MCF 10A (cell line): ENCODE measurements at regions not wholly inside any gene's neighbourhood (a gene's known extent, or its start where the extent isn't known, plus 50 kb on each side); places are given as distances from the start of the nearest gene placed in this dataset.

Source experiments
- BruUV-seq: library from RNA; stranded (reverse); fragments of 400-500 nt; replicated peaks from 2 replicates; lab custom pipeline; 2021; lab: Mats Ljungman, UMichigan
- CTCF ChIA-PET: fragments of 300-600 bp; sonication (Branson Sonifier 250); formaldehyde crosslinking; extraction: SDS; loops from one replicate; lab custom pipeline; 2021; ENCODE audit warnings: antibody characterized with exemption, inconsistent platforms; lab: Yijun Ruan, JAX
- POLR2A ChIA-PET: fragments of 300-600, 350-650 bp; sonication (Branson Sonifier 250); formaldehyde crosslinking; extraction: SDS; loops from one replicate; lab custom pipeline; 2020; ENCODE audit warnings: antibody characterized with exemption, inconsistent platforms; lab: Yijun Ruan, JAX
- DNase-seq: peaks from one replicate; pipeline ENCODE4 v3.0.0-alpha.2; 2018; ENCODE audit not compliant: unreplicated experiment
- H3K27ac Mint-ChIP-seq: one replicate; pipeline ENCODE4 v1.8.0; 2022; ENCODE audit warnings: mild to moderate bottlenecking, low read depth, mixed read lengths; ENCODE audit not compliant: unreplicated experiment
- H3K27me3 Mint-ChIP-seq: one replicate; pipeline ENCODE4 v1.8.0; 2022; ENCODE audit warnings: mixed read lengths; ENCODE audit not compliant: insufficient read depth, unreplicated experiment
- H3K36me3 Mint-ChIP-seq: one replicate; pipeline ENCODE4 v1.8.0; 2022; ENCODE audit warnings: mild to moderate bottlenecking, moderate library complexity, mixed read lengths; ENCODE audit not compliant: insufficient read depth, unreplicated experiment
- H3K4me1 Mint-ChIP-seq: one replicate; pipeline ENCODE4 v1.8.0; 2022; ENCODE audit warnings: mixed read lengths; ENCODE audit not compliant: insufficient read depth, unreplicated experiment
- H3K4me3 Mint-ChIP-seq: one replicate; pipeline ENCODE4 v1.8.0; 2022; ENCODE audit warnings: mild to moderate bottlenecking, moderate library complexity, mixed read lengths; ENCODE audit not compliant: unreplicated experiment
- H3K9me3 Mint-ChIP-seq: one replicate; pipeline ENCODE4 v1.8.0; 2022; ENCODE audit warnings: mixed read lengths; ENCODE audit not compliant: unreplicated experiment
- intact Hi-C: fragments of 100-400 bp; cut with micrococcal nuclease; formaldehyde crosslinking; loops from 2 replicates; pipeline ENCODE4 v1.14.1; 2022
- TF ChIP-seq, protein P1 (sequence below): fragments of 200-600 bp; IDR thresholded peaks from one replicate; pipeline ENCODE4 v1.8.0; 2022; ENCODE audit warnings: antibody characterized with exemption, mild to moderate bottlenecking; ENCODE audit not compliant: unreplicated experiment

DNA sequence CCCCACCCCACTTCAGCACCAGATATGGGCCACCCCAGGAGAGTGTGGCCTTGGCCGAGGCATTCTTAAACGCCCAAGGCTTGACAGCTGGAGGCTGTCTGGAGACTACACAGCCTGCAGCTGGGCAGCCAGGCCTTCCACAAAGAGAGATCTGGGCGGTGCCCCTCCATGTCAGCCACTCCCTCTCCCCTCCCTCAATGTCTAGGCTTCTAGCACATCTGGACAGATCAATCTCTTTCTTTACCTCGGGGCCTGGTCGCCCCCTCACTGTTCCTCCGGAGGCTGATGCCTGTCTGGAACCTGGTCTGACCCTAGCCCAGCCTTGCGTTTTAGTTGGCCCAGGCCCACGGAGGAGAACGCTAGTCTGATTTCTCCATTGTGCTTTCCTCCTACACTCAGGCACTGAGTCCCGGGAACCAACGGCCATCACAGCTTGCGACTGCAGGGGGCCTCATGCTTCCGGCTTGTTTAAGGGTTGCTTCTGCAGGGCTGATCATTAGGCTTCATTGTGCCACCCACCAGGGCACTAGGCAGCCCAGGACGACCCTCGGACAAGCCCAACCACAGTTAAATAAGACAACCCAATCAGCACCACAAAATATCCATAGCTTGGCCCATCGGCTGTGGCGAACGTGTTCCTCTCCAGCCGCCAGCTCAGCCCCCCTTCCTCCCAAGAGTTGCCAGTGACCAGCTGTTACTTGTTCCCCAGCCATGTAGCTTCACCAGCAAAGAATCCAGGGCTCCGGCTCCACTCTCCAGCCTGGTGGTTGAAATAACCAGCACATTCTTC, 200.6 kb downstream of the BCOR start:
- BruUV-seq = no TSS peak
- DNase-seq = no peak
- intact Hi-C loops = no loop called here
- CTCF ChIA-PET = interaction anchor here (0.5 kb wide), 1 partner anchor 9 kb away, joined by 3 read pairs; no protein-coding TSS in a partner anchor
- Mint-ChIP-seq H3K36me3 (no peaks in the 10 kb centered on the region), H3K4me3 (no peak overlapping the region), H3K4me1 (peaks cover 29% of the 10 kb centered on the region), H3K27ac (no peak overlapping the region), H3K9me3 (no peaks in the 10 kb centered on the region), H3K27me3 (no peaks in the 10 kb centered on the region)
- TF ChIP-seq, protein P1, sequence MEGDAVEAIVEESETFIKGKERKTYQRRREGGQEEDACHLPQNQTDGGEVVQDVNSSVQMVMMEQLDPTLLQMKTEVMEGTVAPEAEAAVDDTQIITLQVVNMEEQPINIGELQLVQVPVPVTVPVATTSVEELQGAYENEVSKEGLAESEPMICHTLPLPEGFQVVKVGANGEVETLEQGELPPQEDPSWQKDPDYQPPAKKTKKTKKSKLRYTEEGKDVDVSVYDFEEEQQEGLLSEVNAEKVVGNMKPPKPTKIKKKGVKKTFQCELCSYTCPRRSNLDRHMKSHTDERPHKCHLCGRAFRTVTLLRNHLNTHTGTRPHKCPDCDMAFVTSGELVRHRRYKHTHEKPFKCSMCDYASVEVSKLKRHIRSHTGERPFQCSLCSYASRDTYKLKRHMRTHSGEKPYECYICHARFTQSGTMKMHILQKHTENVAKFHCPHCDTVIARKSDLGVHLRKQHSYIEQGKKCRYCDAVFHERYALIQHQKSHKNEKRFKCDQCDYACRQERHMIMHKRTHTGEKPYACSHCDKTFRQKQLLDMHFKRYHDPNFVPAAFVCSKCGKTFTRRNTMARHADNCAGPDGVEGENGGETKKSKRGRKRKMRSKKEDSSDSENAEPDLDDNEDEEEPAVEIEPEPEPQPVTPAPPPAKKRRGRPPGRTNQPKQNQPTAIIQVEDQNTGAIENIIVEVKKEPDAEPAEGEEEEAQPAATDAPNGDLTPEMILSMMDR = no peak
- POLR2A ChIA-PET = interaction anchor here (0.6 kb wide), 1 partner anchor 28 kb away, joined by 3 read pairs; no protein-coding TSS in a partner anchor

DNA sequence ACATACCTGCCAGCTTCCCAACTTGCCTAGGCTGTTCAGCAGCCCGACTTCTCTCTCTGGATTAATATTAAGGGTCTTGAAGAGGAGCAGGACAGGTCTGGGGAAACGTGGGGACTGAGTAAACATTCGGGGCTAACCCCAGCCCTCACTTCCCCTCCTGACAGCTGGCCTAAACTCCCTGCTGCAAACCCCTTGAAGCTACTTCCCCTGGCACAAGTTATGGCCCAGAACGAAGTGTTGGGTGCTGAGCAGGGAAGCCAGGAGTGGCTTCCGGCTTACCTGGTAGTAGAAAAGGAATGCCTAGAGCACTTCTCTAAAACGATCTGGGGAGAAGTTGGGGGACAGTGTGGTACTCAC, 200.0 kb downstream of the BCOR start:
- TF ChIP-seq, protein P1 = no peak
- H3K27me3 Mint-ChIP-seq = no peaks in the 10 kb centered on the region
- no peak for DNase-seq
- no peaks in the 10 kb centered on the region for H3K9me3 Mint-ChIP-seq
- intact Hi-C loops = no loop called here
- CTCF ChIA-PET = no interaction called here
- no peak overlapping the region for H3K27ac Mint-ChIP-seq
- H3K4me3 Mint-ChIP-seq = no peak overlapping the region
- peaks cover 29% of the 10 kb centered on the region for H3K4me1 Mint-ChIP-seq
- POLR2A ChIA-PET = interaction anchor here (0.6 kb wide), 1 partner anchor 28 kb away, joined by 3 read pairs; no protein-coding TSS in a partner anchor
- no peaks in the 10 kb centered on the region for H3K36me3 Mint-ChIP-seq
- BruUV-seq = no TSS peak

DNA sequence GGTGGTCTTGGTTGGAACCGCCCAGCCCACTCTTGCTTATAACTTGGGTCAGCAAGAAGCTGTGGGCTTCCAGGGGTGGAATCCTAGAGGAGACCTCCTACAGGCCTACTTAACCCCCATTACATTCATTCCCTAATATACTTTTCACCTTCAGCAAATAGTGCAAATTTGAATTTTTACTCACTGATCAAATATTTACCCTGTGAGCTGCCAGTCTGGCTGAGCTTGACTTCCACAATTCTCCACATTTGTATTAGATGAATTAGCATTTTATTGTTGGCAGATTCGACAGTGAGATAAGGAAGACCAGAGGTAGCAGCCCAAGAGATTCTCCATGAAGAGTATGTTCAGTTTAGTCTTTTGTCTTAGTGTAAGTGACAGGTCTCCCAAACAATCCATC, 199.6 kb downstream of the BCOR start:
- H3K27ac Mint-ChIP-seq = no peak overlapping the region
- H3K4me3 Mint-ChIP-seq = no peak overlapping the region
- CTCF ChIA-PET = no interaction called here

DNA sequence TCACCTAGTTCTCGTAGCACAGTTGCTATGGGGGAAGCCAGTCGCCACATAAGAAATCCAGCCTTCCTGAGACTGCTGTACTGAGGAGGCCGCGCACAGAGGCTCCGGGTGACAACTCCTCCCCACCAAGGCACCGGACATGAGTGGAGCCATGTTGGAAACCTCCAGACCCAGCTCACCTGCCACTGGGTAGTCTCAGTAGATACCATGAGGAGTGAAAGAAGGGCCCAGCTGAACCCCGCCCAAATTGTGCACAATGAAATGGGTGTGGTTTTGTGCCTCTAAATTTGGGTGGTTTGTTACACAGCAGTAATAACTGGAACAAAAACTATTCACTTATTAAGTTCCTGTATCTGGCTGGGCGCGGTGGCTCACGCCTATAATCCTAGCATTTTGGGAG, 198.7 kb downstream of the BCOR start:
- no TSS peak for BruUV-seq
- ChIA-PET CTCF (no interaction called here), POLR2A (interaction anchor here (1.1 kb wide), 1 partner anchor 77 kb away, joined by 3 read pairs; no protein-coding TSS in a partner anchor)
- Mint-ChIP-seq H3K36me3 (no peaks in the 10 kb centered on the region), H3K4me1 (peaks cover 40% of the 10 kb centered on the region), H3K4me3 (no peak overlapping the region), H3K9me3 (no peaks in the 10 kb centered on the region), H3K27ac (no peak overlapping the region), H3K27me3 (no peaks in the 10 kb centered on the region)
- TF ChIP-seq, protein P1 = no peak
- intact Hi-C loops = no loop called here
- DNase-seq = no peak

More for the DNA sequence above, 199.6 kb downstream of the BCOR start:
- DNase-seq = no peak
- BruUV-seq = no TSS peak
- POLR2A ChIA-PET = interaction anchor here (0.6 to 1.1 kb wide), 2 partner anchors 27 to 78 kb away, joined by 3 read pairs; no protein-coding TSS in a partner anchor
- TF ChIP-seq, protein P1 = no peak
- Mint-ChIP-seq H3K27me3 (no peaks in the 10 kb centered on the region), H3K4me1 (peaks cover 31% of the 10 kb centered on the region), H3K9me3 (no peaks in the 10 kb centered on the region), H3K36me3 (no peaks in the 10 kb centered on the region)
- intact Hi-C loops = no loop called here
